H1 (cell line): ENCODE measurements at regions not wholly inside any gene's neighbourhood (a gene's known extent, or its start where the extent isn't known, plus 50 kb on each side); places are given as distances from the start of the nearest gene placed in this dataset.

ENCODE experiments used
- CTCF ChIA-PET: fragments of 300-600 bp; sonication (Branson Sonifier 250); formaldehyde crosslinking; loops from one replicate; lab custom pipeline; 2021; ENCODE audit not compliant: partially characterized antibody; lab: Charles Lee
- POLR2A ChIA-PET: fragments of 300-600 bp; sonication (Branson Sonifier 250); formaldehyde crosslinking; loops from one replicate; lab custom pipeline; 2021; ENCODE audit warnings: inconsistent platforms; ENCODE audit not compliant: partially characterized antibody; lab: Charles Lee
- DNase-seq, 2 experiments: peaks; one replicate each; pipeline versions ENCODE4 v3.0.0 to v3.0.0-alpha.2; 2010 to 2022; ENCODE audit warnings: low spot score in 2 of 2, low read depth in 1 of 2, mixed read lengths in 1 of 2
- FAIRE-seq: peaks from 2 replicates; lab custom pipeline; 2011; peaks lifted over from hg19 to GRCh38; lab: Jason Lieb, UNC
- H2AFZ ChIP-seq: 2 replicates; pipeline ENCODE4 v1.8.1; 2012; ENCODE audit warnings: low read length, inconsistent platforms
- H2AK5ac ChIP-seq: 2 replicates; pipeline ENCODE4 v1.6.1; 2013; ENCODE audit warnings: low read depth, low read length
- H2BK120ac ChIP-seq: replicated peaks from 2 replicates; pipeline ENCODE3; 2013; ENCODE audit warnings: low read depth, low read length, inconsistent platforms
- H2BK12ac ChIP-seq: 2 replicates; pipeline ENCODE4 v1.6.1; 2013; ENCODE audit warnings: low read depth, low read length
- H2BK15ac ChIP-seq: 2 replicates; pipeline ENCODE4 v1.6.1; 2013; ENCODE audit warnings: low read length
- H2BK20ac ChIP-seq: 2 replicates; pipeline ENCODE4 v1.6.1; 2013; ENCODE audit warnings: low read length
- H2BK5ac ChIP-seq: 2 replicates; pipeline ENCODE4 v1.6.1; 2013; ENCODE audit warnings: low read depth, low read length
- H3K14ac ChIP-seq: 2 replicates; pipeline ENCODE4 v1.6.1; 2013; ENCODE audit warnings: inconsistent platforms; ENCODE audit not compliant: insufficient read length
- H3K18ac ChIP-seq: 2 replicates; pipeline ENCODE4 v1.6.1; 2013; ENCODE audit warnings: low read length; ENCODE audit errors: extremely low read depth
- H3K23ac ChIP-seq: 2 replicates; pipeline ENCODE4 v1.6.1; 2013; ENCODE audit warnings: inconsistent platforms; ENCODE audit not compliant: insufficient read length
- H3K23me2 ChIP-seq: 2 replicates; pipeline ENCODE4 v1.6.1; 2013; ENCODE audit warnings: low read depth, low read length
- H3K27ac ChIP-seq: 2 replicates; pipeline ENCODE4 v1.6.1; 2011; ENCODE audit warnings: low read depth, low read length, inconsistent platforms
- H3K27me3 ChIP-seq, 4 experiments: replicated peaks in 1 of 4; 1 replicate in 1 of 4; 2 replicates in 3 of 4; pipeline versions ENCODE4 v1.6.1 to v1.8.1; 2011 to 2013; ENCODE audit warnings: low read length in 3 of 4, mild to moderate bottlenecking in 3 of 4, inconsistent platforms in 2 of 4, mixed read lengths in 2 of 4, moderate library complexity in 1 of 4; ENCODE audit not compliant: control insufficient read depth in 3 of 4, insufficient read depth in 3 of 4; ENCODE audit errors: extremely low read depth in 1 of 4
- H3K36me3 ChIP-seq, 4 experiments: 2 replicates each; pipeline versions ENCODE4 v1.6.1 to v1.8.1; 2011 to 2013; ENCODE audit warnings: mild to moderate bottlenecking in 4 of 4, low read length in 3 of 4, moderate library complexity in 2 of 4, control low read depth in 1 of 4, inconsistent platforms in 1 of 4; ENCODE audit not compliant: insufficient read depth in 4 of 4, control insufficient read depth in 2 of 4
- H3K4ac ChIP-seq: replicated peaks from 2 replicates; pipeline ENCODE3; 2013; ENCODE audit warnings: low read length, low read depth, mixed read lengths, inconsistent platforms; ENCODE audit not compliant: insufficient read length
- H3K4me1 ChIP-seq, 4 experiments: replicated peaks in 1 of 4; 1 replicate in 1 of 4; 2 replicates in 3 of 4; pipeline versions ENCODE4 v1.6.1 to v1.8.1; 2011 to 2013; ENCODE audit warnings: low read length in 3 of 4, inconsistent platforms in 2 of 4, mixed read lengths in 1 of 4; ENCODE audit not compliant: insufficient read depth in 4 of 4, control insufficient read depth in 3 of 4
- H3K4me2 ChIP-seq, 2 experiments: 2 replicates each; pipeline versions ENCODE4 v1.6.1 to v1.8.1; 2011 to 2013; ENCODE audit warnings: low read depth in 2 of 2, low read length in 2 of 2, control low read depth in 1 of 2, inconsistent platforms in 1 of 2, mild to moderate bottlenecking in 1 of 2; ENCODE audit not compliant: insufficient read depth in 1 of 2
- H3K4me3 ChIP-seq, 4 experiments: fragments of 200-600, 300-600 bp in 1 of 4; sonication (generic), shearing (Covaris generic), sonication (Bioruptor Twin) in 1 of 4; 2 replicates each; pipeline versions ENCODE4 v1.5.1 to v1.8.1; 2011 to 2016; ENCODE audit warnings: low read length in 4 of 4, low read depth in 3 of 4, control low read depth in 2 of 4, inconsistent platforms in 2 of 4, mild to moderate bottlenecking in 2 of 4, mixed read lengths in 1 of 4, moderate library complexity in 1 of 4; ENCODE audit not compliant: insufficient read depth in 2 of 4; ENCODE audit errors: extremely low read depth in 1 of 4
- H3K56ac ChIP-seq: replicated peaks from 2 replicates; pipeline ENCODE3; 2013; ENCODE audit warnings: low read depth, mild to moderate bottlenecking, mixed read lengths, low read length, inconsistent platforms; ENCODE audit not compliant: insufficient read length
- H3K79me1 ChIP-seq: 2 replicates; pipeline ENCODE4 v1.6.1; 2013; ENCODE audit warnings: low read depth, low read length, control low read depth
- H3K79me2 ChIP-seq, 2 experiments: 2 replicates each; pipeline versions ENCODE4 v1.6.1 to v1.8.1; 2012 to 2013; ENCODE audit warnings: low read length in 2 of 2, mild to moderate bottlenecking in 2 of 2, inconsistent platforms in 1 of 2; ENCODE audit not compliant: insufficient read depth in 2 of 2, control insufficient read depth in 1 of 2
- H3K9ac ChIP-seq, 4 experiments: replicated peaks in 1 of 4; 1 replicate in 1 of 4; 2 replicates in 3 of 4; pipeline versions ENCODE4 v1.6.1 to v1.8.1; 2011 to 2013; ENCODE audit warnings: low read depth in 3 of 4, low read length in 3 of 4, control low read depth in 2 of 4, mild to moderate bottlenecking in 2 of 4, moderate library complexity in 2 of 4, inconsistent platforms in 1 of 4; ENCODE audit errors: extremely low read depth in 1 of 4
- H3K9me3 ChIP-seq, 2 experiments: 2 replicates each; pipeline versions ENCODE4 v1.6.1 to v1.8.1; 2012 to 2013; ENCODE audit warnings: mild to moderate bottlenecking in 2 of 2, moderate library complexity in 2 of 2, control low read depth in 1 of 2, inconsistent platforms in 1 of 2, low read depth in 1 of 2, low read length in 1 of 2, mixed read lengths in 1 of 2; ENCODE audit not compliant: insufficient read depth in 2 of 2
- H4K20me1 ChIP-seq, 2 experiments: replicated peaks in 1 of 2; 2 replicates each; pipeline versions ENCODE3 to v1.8.1; 2011 to 2013; ENCODE audit warnings: inconsistent platforms in 2 of 2, low read length in 2 of 2, mild to moderate bottlenecking in 1 of 2; ENCODE audit not compliant: insufficient read depth in 2 of 2, control insufficient read depth in 1 of 2
- H4K5ac ChIP-seq: 2 replicates; pipeline ENCODE4 v1.6.1; 2013; ENCODE audit warnings: low read length, low read depth, mixed read lengths, inconsistent platforms; ENCODE audit not compliant: insufficient read length
- H4K8ac ChIP-seq: 2 replicates; pipeline ENCODE4 v1.8.0; 2013; ENCODE audit warnings: mild to moderate bottlenecking, moderate library complexity, low read length, inconsistent platforms; ENCODE audit not compliant: insufficient read depth; ENCODE audit errors: extremely low read depth
- H4K91ac ChIP-seq: replicated peaks from 2 replicates; pipeline ENCODE3; 2013; ENCODE audit warnings: low read length, mixed read lengths, inconsistent platforms; ENCODE audit not compliant: insufficient read length
- CHD2 ChIP-seq: IDR thresholded peaks from 2 replicates; pipeline ENCODE4 v1.6.1; 2012; ENCODE audit warnings: low read length, improper control_type of control experiment
- JUN ChIP-seq: IDR thresholded peaks from 2 replicates; pipeline ENCODE4 v1.6.1; 2011; ENCODE audit warnings: low read depth, mild to moderate bottlenecking, improper control_type of control experiment, low read length
- RAD21 ChIP-seq, 2 experiments: IDR thresholded peaks in 1 of 2; conservative IDR thresholded peaks in 1 of 2; 2 replicates each; pipeline ENCODE4 v1.6.1; 2011; ENCODE audit warnings: low read depth in 2 of 2, low read length in 2 of 2, improper control_type of control experiment in 1 of 2, inconsistent platforms in 1 of 2, mild to moderate bottlenecking in 1 of 2, moderate library complexity in 1 of 2
- RNF2 ChIP-seq: fragments of 200-900, 300-1000 bp; sonication (generic); IDR thresholded peaks from 2 replicates; pipeline ENCODE4 v1.7.1; 2016; ENCODE audit warnings: borderline replicate concordance, low read depth, mild to moderate bottlenecking, antibody characterized with exemption, low read length; ENCODE audit not compliant: poor library complexity, severe bottlenecking; ENCODE audit errors: missing control alignments
- WGBS, 2 experiments: shearing (Covaris generic) in 1 of 2; methylation state at CpG; one replicate each; pipeline versions ENCODE4 v1.1.6 to v1.1.7; 2013 to 2015; ENCODE audit warnings: low lambda C conversion rate in 2 of 2, mixed read lengths in 2 of 2, inconsistent platforms in 1 of 2, low coverage in 1 of 2, missing lambda C conversion rate in 1 of 2; ENCODE audit not compliant: insufficient replicate concordance in 2 of 2, insufficient coverage in 1 of 2, insufficient read length in 1 of 2; ENCODE audit errors: extremely low coverage in 1 of 2, missing lambda C conversion rate in 1 of 2; 5-methylcytosine and 5-hydroxymethylcytosine counted together
- TF ChIP-seq, protein P1 (sequence below): IDR thresholded peaks from 2 replicates; pipeline ENCODE4 v1.6.1; 2012; ENCODE audit warnings: low read length, inconsistent platforms

DNA sequence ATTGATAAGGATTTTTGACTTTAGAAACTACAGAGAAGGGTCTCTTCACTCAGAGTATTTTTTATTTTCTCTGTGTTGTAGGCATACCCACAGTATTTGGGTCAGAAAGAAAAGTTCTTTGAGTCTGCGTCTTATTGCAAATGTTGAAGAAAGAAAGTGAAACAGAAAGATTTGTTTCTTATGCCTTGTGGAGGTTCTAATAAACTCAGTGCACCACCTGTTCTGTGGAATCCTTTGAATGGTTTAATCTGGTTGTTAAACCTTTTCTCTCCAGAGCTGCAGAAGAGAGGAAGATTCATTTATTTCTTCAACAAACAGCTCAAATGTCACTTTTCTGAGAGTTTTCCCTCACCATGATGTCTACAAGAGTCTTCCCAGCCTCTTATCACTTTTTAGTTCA, 146.6 kb upstream of the PLEKHG7 start:
- Histone ChIP-seq H4K8ac (no peak overlapping the region), H2BK20ac (no peak overlapping the region), H4K20me1 (no peaks in the 10 kb centered on the region), H3K56ac (no peak overlapping the region), H3K27ac (no peak overlapping the region), H4K5ac (no peak overlapping the region), H3K9ac (no peak overlapping the region), H3K79me2 (no peaks in the 10 kb centered on the region), H2BK120ac (no peak overlapping the region)
- TF ChIP-seq JUN (no peak), RNF2 (no peak), CHD2 (no peak), RAD21 (IDR thresholded peaks at IDR 0.05 in 1 of 2, conservative IDR thresholded peaks at IDR 0.05 in 1 of 2; ENCODE audit: low read depth in 2 of 2, low read length in 2 of 2) (no peak)
- TF ChIP-seq, protein P1, sequence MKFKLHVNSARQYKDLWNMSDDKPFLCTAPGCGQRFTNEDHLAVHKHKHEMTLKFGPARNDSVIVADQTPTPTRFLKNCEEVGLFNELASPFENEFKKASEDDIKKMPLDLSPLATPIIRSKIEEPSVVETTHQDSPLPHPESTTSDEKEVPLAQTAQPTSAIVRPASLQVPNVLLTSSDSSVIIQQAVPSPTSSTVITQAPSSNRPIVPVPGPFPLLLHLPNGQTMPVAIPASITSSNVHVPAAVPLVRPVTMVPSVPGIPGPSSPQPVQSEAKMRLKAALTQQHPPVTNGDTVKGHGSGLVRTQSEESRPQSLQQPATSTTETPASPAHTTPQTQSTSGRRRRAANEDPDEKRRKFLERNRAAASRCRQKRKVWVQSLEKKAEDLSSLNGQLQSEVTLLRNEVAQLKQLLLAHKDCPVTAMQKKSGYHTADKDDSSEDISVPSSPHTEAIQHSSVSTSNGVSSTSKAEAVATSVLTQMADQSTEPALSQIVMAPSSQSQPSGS = no peak
- TF ChIP-seq, all 59 proteins: peak for 0
- ChIA-PET POLR2A (no interaction called here), CTCF (interaction anchor here (0.6 kb wide), 1 partner anchor 512 kb away, joined by 3 read pairs; no protein-coding TSS in a partner anchor)
- FAIRE-seq = no peak
- Histone ChIP-seq H2AK5ac (no peak overlapping the region), H3K18ac (no peak overlapping the region), H3K36me3 (no peaks in the 10 kb centered on the region), H2BK5ac (no peak overlapping the region), H3K9me3 (no peaks in the 10 kb centered on the region), H3K4ac (no peak overlapping the region), H3K23ac (no peak overlapping the region), H3K4me1 (peaks cover 0 to 5% (median 0%) of the 10 kb centered on the region in 4 experiments; a peak in 1 of 7 replicates), H3K79me1 (no peaks in the 10 kb centered on the region), H4K91ac (no peak overlapping the region), H3K27me3 (no peaks in the 10 kb centered on the region), H2BK12ac (no peak overlapping the region), H2BK15ac (no peak overlapping the region), H3K23me2 (no peaks in the 10 kb centered on the region; the same call in 1 of the 2 replicates), H3K14ac (no peak overlapping the region), H3K4me2 (no peak overlapping the region), H3K4me3 (no peak overlapping the region), H2AFZ (no peak overlapping the region)
- no peak for DNase-seq
- WGBS, 2 experiments = 100% methylated on average over 1 of the region's 1 CpG; no CpG with 5 or more reads in 1 of the 2 experiments
